H1 (cell line): ENCODE measurements at regions not wholly inside any gene's neighbourhood (a gene's known extent, or its start where the extent isn't known, plus 50 kb on each side); places are given as distances from the start of the nearest gene placed in this dataset.

Experiments
- CEBPB ChIP-seq: IDR thresholded peaks from 2 replicates; pipeline ENCODE4 v1.6.1; 2012; ENCODE audit warnings: low read depth, low read length
- KDM1A ChIP-seq: fragments of 200-600, 300-600 bp; sonication (generic); IDR thresholded peaks from 2 replicates; pipeline ENCODE4 v1.7.1; 2016; ENCODE audit warnings: mild to moderate bottlenecking, low read length, borderline replicate concordance
- MAFK ChIP-seq: IDR thresholded peaks from 2 replicates; pipeline ENCODE4 v1.6.1; 2012; ENCODE audit warnings: low read depth, mild to moderate bottlenecking, improper control_type of control experiment, low read length
- NRF1 ChIP-seq: IDR thresholded peaks from 2 replicates; pipeline ENCODE4 v1.6.1; 2011; ENCODE audit warnings: mild to moderate bottlenecking, low read depth, low read length, improper control_type of control experiment
- SP1 ChIP-seq: IDR thresholded peaks from 2 replicates; pipeline ENCODE4 v1.6.1; 2011; ENCODE audit warnings: low read depth, low read length
- SP4 ChIP-seq: IDR thresholded peaks from 2 replicates; pipeline ENCODE4 v1.6.1; 2012; ENCODE audit warnings: low read length, inconsistent platforms
- SUZ12 ChIP-seq: fragments of 200-600 bp; sonication (generic); IDR thresholded peaks from 2 replicates; pipeline ENCODE4 v1.6.1; 2012; ENCODE audit warnings: mild to moderate bottlenecking, inconsistent platforms, low read length, moderate library complexity, mixed read lengths
- TEAD4 ChIP-seq: IDR thresholded peaks from 2 replicates; pipeline ENCODE4 v1.6.1; 2012; ENCODE audit warnings: low read depth, low read length, inconsistent platforms, mixed read lengths
- TF ChIP-seq, protein P1 (sequence below): fragments of 300-600 bp; sonication (generic); IDR thresholded peaks from 2 replicates; pipeline ENCODE4 v1.7.1; 2012; ENCODE audit warnings: low read length, moderate library complexity, mild to moderate bottlenecking, inconsistent platforms; ENCODE audit not compliant: insufficient replicate concordance

- TF ChIP-seq, protein P1, sequence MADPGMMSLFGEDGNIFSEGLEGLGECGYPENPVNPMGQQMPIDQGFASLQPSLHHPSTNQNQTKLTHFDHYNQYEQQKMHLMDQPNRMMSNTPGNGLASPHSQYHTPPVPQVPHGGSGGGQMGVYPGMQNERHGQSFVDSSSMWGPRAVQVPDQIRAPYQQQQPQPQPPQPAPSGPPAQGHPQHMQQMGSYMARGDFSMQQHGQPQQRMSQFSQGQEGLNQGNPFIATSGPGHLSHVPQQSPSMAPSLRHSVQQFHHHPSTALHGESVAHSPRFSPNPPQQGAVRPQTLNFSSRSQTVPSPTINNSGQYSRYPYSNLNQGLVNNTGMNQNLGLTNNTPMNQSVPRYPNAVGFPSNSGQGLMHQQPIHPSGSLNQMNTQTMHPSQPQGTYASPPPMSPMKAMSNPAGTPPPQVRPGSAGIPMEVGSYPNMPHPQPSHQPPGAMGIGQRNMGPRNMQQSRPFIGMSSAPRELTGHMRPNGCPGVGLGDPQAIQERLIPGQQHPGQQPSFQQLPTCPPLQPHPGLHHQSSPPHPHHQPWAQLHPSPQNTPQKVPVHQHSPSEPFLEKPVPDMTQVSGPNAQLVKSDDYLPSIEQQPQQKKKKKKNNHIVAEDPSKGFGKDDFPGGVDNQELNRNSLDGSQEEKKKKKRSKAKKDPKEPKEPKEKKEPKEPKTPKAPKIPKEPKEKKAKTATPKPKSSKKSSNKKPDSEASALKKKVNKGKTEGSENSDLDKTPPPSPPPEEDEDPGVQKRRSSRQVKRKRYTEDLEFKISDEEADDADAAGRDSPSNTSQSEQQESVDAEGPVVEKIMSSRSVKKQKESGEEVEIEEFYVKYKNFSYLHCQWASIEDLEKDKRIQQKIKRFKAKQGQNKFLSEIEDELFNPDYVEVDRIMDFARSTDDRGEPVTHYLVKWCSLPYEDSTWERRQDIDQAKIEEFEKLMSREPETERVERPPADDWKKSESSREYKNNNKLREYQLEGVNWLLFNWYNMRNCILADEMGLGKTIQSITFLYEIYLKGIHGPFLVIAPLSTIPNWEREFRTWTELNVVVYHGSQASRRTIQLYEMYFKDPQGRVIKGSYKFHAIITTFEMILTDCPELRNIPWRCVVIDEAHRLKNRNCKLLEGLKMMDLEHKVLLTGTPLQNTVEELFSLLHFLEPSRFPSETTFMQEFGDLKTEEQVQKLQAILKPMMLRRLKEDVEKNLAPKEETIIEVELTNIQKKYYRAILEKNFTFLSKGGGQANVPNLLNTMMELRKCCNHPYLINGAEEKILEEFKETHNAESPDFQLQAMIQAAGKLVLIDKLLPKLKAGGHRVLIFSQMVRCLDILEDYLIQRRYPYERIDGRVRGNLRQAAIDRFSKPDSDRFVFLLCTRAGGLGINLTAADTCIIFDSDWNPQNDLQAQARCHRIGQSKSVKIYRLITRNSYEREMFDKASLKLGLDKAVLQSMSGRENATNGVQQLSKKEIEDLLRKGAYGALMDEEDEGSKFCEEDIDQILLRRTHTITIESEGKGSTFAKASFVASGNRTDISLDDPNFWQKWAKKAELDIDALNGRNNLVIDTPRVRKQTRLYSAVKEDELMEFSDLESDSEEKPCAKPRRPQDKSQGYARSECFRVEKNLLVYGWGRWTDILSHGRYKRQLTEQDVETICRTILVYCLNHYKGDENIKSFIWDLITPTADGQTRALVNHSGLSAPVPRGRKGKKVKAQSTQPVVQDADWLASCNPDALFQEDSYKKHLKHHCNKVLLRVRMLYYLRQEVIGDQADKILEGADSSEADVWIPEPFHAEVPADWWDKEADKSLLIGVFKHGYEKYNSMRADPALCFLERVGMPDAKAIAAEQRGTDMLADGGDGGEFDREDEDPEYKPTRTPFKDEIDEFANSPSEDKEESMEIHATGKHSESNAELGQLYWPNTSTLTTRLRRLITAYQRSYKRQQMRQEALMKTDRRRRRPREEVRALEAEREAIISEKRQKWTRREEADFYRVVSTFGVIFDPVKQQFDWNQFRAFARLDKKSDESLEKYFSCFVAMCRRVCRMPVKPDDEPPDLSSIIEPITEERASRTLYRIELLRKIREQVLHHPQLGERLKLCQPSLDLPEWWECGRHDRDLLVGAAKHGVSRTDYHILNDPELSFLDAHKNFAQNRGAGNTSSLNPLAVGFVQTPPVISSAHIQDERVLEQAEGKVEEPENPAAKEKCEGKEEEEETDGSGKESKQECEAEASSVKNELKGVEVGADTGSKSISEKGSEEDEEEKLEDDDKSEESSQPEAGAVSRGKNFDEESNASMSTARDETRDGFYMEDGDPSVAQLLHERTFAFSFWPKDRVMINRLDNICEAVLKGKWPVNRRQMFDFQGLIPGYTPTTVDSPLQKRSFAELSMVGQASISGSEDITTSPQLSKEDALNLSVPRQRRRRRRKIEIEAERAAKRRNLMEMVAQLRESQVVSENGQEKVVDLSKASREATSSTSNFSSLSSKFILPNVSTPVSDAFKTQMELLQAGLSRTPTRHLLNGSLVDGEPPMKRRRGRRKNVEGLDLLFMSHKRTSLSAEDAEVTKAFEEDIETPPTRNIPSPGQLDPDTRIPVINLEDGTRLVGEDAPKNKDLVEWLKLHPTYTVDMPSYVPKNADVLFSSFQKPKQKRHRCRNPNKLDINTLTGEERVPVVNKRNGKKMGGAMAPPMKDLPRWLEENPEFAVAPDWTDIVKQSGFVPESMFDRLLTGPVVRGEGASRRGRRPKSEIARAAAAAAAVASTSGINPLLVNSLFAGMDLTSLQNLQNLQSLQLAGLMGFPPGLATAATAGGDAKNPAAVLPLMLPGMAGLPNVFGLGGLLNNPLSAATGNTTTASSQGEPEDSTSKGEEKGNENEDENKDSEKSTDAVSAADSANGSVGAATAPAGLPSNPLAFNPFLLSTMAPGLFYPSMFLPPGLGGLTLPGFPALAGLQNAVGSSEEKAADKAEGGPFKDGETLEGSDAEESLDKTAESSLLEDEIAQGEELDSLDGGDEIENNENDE = no peak
- no peak for TF ChIP-seq CEBPB
- TF ChIP-seq SP4 = no peak
- no peak for TF ChIP-seq KDM1A
- no peak for TF ChIP-seq SUZ12
- TF ChIP-seq TEAD4 = no peak
- TF ChIP-seq SP1 = no peak
- no peak for TF ChIP-seq MAFK
- no peak for TF ChIP-seq NRF1
These were observed 667.3 kb downstream of the PTPRU start (continued) for GRCh38 chr1:29903548-29904166.
